ENCODE measurements at regions not wholly inside any gene's neighbourhood (a gene's known extent, or its start where the extent isn't known, plus 50 kb on each side); places are given as distances from the start of the nearest gene placed in this dataset.

- no peaks in the 10 kb centered on the region for H3K4me1 Mint-ChIP-seq (ENCODE audit: low read depth)
- no peaks in the 10 kb centered on the region for H3K9me3 Mint-ChIP-seq
- DNase-seq: no peak
- no peak for ATAC-seq
- H3K36me3 Mint-ChIP-seq (ENCODE audit: insufficient read depth): no peaks in the 10 kb centered on the region
- H3K4me3 Mint-ChIP-seq: no peak overlapping the region
- H3K27me3 Mint-ChIP-seq (ENCODE audit: low read depth): peaks cover 18% of the 10 kb centered on the region
Measured at GRCh38 chr11:111194860-111195568, 50.5 kb upstream of the POU2AF2 start.

- DNase-seq (no peak), ATAC-seq (no peak)
- Mint-ChIP-seq H3K4me1 (ENCODE audit: low read depth) (no peaks in the 10 kb centered on the region), H3K4me3 (no peak overlapping the region), H3K9me3 (no peaks in the 10 kb centered on the region), H3K27me3 (ENCODE audit: low read depth) (peaks cover 12% of the 10 kb centered on the region), H3K36me3 (ENCODE audit: insufficient read depth) (no peaks in the 10 kb centered on the region)
Measured at GRCh38 chr11:111193924-111194490, 51.5 kb upstream of the POU2AF2 start.

GRCh38 chr11:111189466-111189865 lies 56.1 kb upstream of the POU2AF2 start:
- H3K9me3 Mint-ChIP-seq: no peaks in the 10 kb centered on the region
- H3K36me3 Mint-ChIP-seq (ENCODE audit: insufficient read depth): no peaks in the 10 kb centered on the region
- no peak overlapping the region for H3K4me3 Mint-ChIP-seq
- no peak for ATAC-seq
- DNase-seq: no peak
- peaks cover 16% of the 10 kb centered on the region for H3K27me3 Mint-ChIP-seq (ENCODE audit: low read depth)
- peaks cover 2% of the 10 kb centered on the region for H3K4me1 Mint-ChIP-seq (ENCODE audit: low read depth)

- H3K4me3 Mint-ChIP-seq: no peak overlapping the region
- no peaks in the 10 kb centered on the region for H3K36me3 Mint-ChIP-seq (ENCODE audit: insufficient read depth)
- H3K9me3 Mint-ChIP-seq: no peaks in the 10 kb centered on the region
- ATAC-seq (no peak), DNase-seq (no peak)
- H3K27me3 Mint-ChIP-seq (ENCODE audit: low read depth): peaks cover 14% of the 10 kb centered on the region
- H3K4me1 Mint-ChIP-seq (ENCODE audit: low read depth): peaks cover 2% of the 10 kb centered on the region
Measured at GRCh38 chr11:111186308-111186915, 59.1 kb upstream of the POU2AF2 start.

GRCh38 chr11:111185266-111185665 lies 60.3 kb upstream of the POU2AF2 start:
- H3K36me3 Mint-ChIP-seq (ENCODE audit: insufficient read depth): no peaks in the 10 kb centered on the region
- ATAC-seq (no peak), DNase-seq (no peak)
- no peak overlapping the region for H3K4me3 Mint-ChIP-seq
- H3K9me3 Mint-ChIP-seq: no peaks in the 10 kb centered on the region
- peaks cover 2% of the 10 kb centered on the region for H3K4me1 Mint-ChIP-seq (ENCODE audit: low read depth)
- peaks cover 13% of the 10 kb centered on the region for H3K27me3 Mint-ChIP-seq (ENCODE audit: low read depth)

- no peak overlapping the region for H3K4me3 Mint-ChIP-seq
- ATAC-seq: no peak
- H3K9me3 Mint-ChIP-seq: no peaks in the 10 kb centered on the region
- peaks cover 11% of the 10 kb centered on the region for H3K27me3 Mint-ChIP-seq (ENCODE audit: low read depth)
- H3K4me1 Mint-ChIP-seq (ENCODE audit: low read depth): peaks cover 2% of the 10 kb centered on the region
- DNase-seq: no peak
- no peaks in the 10 kb centered on the region for H3K36me3 Mint-ChIP-seq (ENCODE audit: insufficient read depth)
Measured at GRCh38 chr11:111183706-111184105, 61.8 kb upstream of the POU2AF2 start.

GRCh38 chr11:111179184-111179910 lies 66.2 kb upstream of the POU2AF2 start:
- Mint-ChIP-seq H3K9me3 (no peaks in the 10 kb centered on the region), H3K4me1 (ENCODE audit: low read depth) (no peaks in the 10 kb centered on the region), H3K27me3 (ENCODE audit: low read depth) (peaks cover 2% of the 10 kb centered on the region), H3K4me3 (no peak overlapping the region), H3K36me3 (ENCODE audit: insufficient read depth) (no peaks in the 10 kb centered on the region)
- ATAC-seq: no peak
- DNase-seq: no peak

GRCh38 chr11:111177037-111177871 lies 68.3 kb upstream of the POU2AF2 start:
- Mint-ChIP-seq H3K9me3 (no peaks in the 10 kb centered on the region), H3K4me3 (no peak overlapping the region), H3K36me3 (ENCODE audit: insufficient read depth) (no peaks in the 10 kb centered on the region), H3K27me3 (ENCODE audit: low read depth) (no peaks in the 10 kb centered on the region), H3K4me1 (ENCODE audit: low read depth) (no peaks in the 10 kb centered on the region)
- no peak for ATAC-seq
- no peak for DNase-seq

- DNase-seq (no peak), ATAC-seq (no peak)
- no peak overlapping the region for H3K4me3 Mint-ChIP-seq
- no peaks in the 10 kb centered on the region for H3K36me3 Mint-ChIP-seq (ENCODE audit: insufficient read depth)
- no peaks in the 10 kb centered on the region for H3K9me3 Mint-ChIP-seq
- H3K4me1 Mint-ChIP-seq (ENCODE audit: low read depth): no peaks in the 10 kb centered on the region
- H3K27me3 Mint-ChIP-seq (ENCODE audit: low read depth): no peaks in the 10 kb centered on the region
Measured at GRCh38 chr11:111176603-111177002, 68.9 kb upstream of the POU2AF2 start.

GRCh38 chr11:111173221-111173620 lies 72.3 kb upstream of the POU2AF2 start:
- Mint-ChIP-seq H3K4me1 (ENCODE audit: low read depth) (no peaks in the 10 kb centered on the region), H3K9me3 (no peaks in the 10 kb centered on the region), H3K4me3 (no peak overlapping the region), H3K36me3 (ENCODE audit: insufficient read depth) (no peaks in the 10 kb centered on the region), H3K27me3 (ENCODE audit: low read depth) (no peaks in the 10 kb centered on the region)
- DNase-seq (no peak), ATAC-seq (no peak)

- Mint-ChIP-seq H3K9me3 (no peaks in the 10 kb centered on the region), H3K27me3 (ENCODE audit: low read depth) (no peaks in the 10 kb centered on the region), H3K4me1 (ENCODE audit: low read depth) (no peaks in the 10 kb centered on the region), H3K36me3 (ENCODE audit: insufficient read depth) (no peaks in the 10 kb centered on the region), H3K4me3 (no peak overlapping the region)
- ATAC-seq (no peak), DNase-seq (no peak)
Measured at GRCh38 chr11:111172321-111172862, 73.1 kb upstream of the POU2AF2 start.

- Mint-ChIP-seq H3K36me3 (ENCODE audit: insufficient read depth) (no peaks in the 10 kb centered on the region), H3K4me3 (no peak overlapping the region), H3K4me1 (ENCODE audit: low read depth) (no peaks in the 10 kb centered on the region), H3K27me3 (ENCODE audit: low read depth) (no peaks in the 10 kb centered on the region), H3K9me3 (no peaks in the 10 kb centered on the region)
- no peak for ATAC-seq
- no peak for DNase-seq
Measured at GRCh38 chr11:111170761-111171379, 74.7 kb upstream of the POU2AF2 start.

- DNase-seq (no peak), ATAC-seq (no peak)
- no peaks in the 10 kb centered on the region for H3K4me1 Mint-ChIP-seq (ENCODE audit: low read depth)
- H3K27me3 Mint-ChIP-seq (ENCODE audit: low read depth): no peaks in the 10 kb centered on the region
- H3K4me3 Mint-ChIP-seq: no peak overlapping the region
- H3K36me3 Mint-ChIP-seq (ENCODE audit: insufficient read depth): no peaks in the 10 kb centered on the region
- no peaks in the 10 kb centered on the region for H3K9me3 Mint-ChIP-seq
Measured at GRCh38 chr11:111169367-111169766, 76.2 kb upstream of the POU2AF2 start.

Measured in activated T-cell treated with anti-CD3 and anti-CD28 coated beads, Interleukin-2, amount 50 U/mL, for 4 hours (primary cell).